ENCODE measurements at regions not wholly inside any gene's neighbourhood (a gene's known extent, or its start where the extent isn't known, plus 50 kb on each side); places are given as distances from the start of the nearest gene placed in this dataset.

DNA sequence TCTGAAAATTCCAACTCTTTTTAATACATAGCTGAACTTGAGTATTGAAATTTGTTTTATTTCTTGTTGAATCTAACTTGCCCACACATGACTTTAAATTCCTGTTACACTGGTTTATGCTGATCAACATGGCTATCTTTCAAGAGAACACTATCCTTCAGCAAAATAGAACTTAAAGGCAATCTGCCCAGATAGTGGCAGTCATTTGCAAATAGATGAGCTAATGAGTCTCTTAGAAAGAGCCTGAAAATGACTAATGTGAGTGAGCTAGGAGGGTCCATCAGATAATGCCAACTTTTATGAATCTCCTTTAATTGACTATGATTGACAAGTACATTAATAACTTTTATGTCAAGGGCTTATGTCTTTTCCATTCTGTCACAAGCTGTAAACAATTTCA lies 1360.8 kb upstream of the C9orf72 start:
- TF ChIP-seq ZNF596 (tag by site-specific recombination; IDR thresholded peaks at IDR 0.05) (no peak), ZSCAN23 (tag by site-specific recombination; IDR thresholded peaks at IDR 0.05) (no peak)
- TF ChIP-seq, protein P1, sequence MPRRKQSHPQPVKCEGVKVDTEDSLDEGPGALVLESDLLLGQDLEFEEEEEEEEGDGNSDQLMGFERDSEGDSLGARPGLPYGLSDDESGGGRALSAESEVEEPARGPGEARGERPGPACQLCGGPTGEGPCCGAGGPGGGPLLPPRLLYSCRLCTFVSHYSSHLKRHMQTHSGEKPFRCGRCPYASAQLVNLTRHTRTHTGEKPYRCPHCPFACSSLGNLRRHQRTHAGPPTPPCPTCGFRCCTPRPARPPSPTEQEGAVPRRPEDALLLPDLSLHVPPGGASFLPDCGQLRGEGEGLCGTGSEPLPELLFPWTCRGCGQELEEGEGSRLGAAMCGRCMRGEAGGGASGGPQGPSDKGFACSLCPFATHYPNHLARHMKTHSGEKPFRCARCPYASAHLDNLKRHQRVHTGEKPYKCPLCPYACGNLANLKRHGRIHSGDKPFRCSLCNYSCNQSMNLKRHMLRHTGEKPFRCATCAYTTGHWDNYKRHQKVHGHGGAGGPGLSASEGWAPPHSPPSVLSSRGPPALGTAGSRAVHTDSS (tag by site-specific recombination; IDR thresholded peaks at IDR 0.05) = no peak
- TF ChIP-seq, protein P2, sequence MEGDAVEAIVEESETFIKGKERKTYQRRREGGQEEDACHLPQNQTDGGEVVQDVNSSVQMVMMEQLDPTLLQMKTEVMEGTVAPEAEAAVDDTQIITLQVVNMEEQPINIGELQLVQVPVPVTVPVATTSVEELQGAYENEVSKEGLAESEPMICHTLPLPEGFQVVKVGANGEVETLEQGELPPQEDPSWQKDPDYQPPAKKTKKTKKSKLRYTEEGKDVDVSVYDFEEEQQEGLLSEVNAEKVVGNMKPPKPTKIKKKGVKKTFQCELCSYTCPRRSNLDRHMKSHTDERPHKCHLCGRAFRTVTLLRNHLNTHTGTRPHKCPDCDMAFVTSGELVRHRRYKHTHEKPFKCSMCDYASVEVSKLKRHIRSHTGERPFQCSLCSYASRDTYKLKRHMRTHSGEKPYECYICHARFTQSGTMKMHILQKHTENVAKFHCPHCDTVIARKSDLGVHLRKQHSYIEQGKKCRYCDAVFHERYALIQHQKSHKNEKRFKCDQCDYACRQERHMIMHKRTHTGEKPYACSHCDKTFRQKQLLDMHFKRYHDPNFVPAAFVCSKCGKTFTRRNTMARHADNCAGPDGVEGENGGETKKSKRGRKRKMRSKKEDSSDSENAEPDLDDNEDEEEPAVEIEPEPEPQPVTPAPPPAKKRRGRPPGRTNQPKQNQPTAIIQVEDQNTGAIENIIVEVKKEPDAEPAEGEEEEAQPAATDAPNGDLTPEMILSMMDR (tag by site-specific recombination; IDR thresholded peaks at IDR 0.05) = no peak
- TF ChIP-seq, protein P3, sequence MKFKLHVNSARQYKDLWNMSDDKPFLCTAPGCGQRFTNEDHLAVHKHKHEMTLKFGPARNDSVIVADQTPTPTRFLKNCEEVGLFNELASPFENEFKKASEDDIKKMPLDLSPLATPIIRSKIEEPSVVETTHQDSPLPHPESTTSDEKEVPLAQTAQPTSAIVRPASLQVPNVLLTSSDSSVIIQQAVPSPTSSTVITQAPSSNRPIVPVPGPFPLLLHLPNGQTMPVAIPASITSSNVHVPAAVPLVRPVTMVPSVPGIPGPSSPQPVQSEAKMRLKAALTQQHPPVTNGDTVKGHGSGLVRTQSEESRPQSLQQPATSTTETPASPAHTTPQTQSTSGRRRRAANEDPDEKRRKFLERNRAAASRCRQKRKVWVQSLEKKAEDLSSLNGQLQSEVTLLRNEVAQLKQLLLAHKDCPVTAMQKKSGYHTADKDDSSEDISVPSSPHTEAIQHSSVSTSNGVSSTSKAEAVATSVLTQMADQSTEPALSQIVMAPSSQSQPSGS (tag by site-specific recombination; IDR thresholded peaks at IDR 0.05; ENCODE audit: low read depth) = no peak

Data from HEK293 (cell line).